GM21619 (cell line): ENCODE measurements at regions not wholly inside any gene's neighbourhood (a gene's known extent, or its start where the extent isn't known, plus 50 kb on each side); places are given as distances from the start of the nearest gene placed in this dataset.
A peak's percentile ranks its signal among the peaks of the same experiment; 100 is the strongest.

Source experiments
- ATAC-seq: cut with Tn5 transposase; IDR thresholded peaks from one replicate; pipeline ENCODE4 v1.9.1; 2021; ENCODE audit not compliant: unreplicated experiment

DNA sequence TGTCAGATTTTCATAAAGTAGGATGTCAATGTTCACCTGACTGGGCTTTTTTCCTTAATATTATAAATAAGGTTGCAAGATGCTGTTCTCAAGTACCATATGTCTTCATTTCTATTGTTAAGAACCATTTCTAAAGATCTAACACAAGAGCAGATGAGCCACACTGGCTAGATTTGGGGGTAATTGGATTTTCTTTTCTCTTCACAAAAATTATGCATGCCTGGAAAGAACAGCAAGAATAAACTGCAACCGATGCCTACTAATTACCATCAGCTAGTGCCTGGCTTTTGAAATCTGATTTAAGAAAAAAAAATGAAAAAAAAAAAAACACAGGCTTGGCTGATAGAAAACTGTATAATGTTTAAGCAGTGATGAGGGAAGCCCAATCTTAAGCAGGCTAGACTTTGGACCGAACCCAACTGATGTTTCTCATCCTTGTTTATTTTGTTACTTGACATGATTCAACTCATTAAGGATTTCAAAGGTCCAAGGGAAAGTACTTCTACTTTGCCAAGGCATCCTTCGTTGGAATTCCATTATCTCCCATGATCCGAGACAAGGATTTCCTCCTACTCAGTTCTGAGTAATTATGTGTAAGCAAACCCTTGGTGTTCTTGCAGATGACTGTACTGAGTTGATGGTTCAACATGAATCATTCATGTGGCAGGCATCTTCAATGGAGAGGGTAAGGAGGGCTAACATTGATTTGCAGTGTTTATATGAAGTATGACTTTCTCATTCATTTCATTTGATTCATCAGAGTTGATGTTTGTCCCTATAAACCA, 300.5 kb downstream of the SPRY2 start:
- ATAC-seq = no peak

DNA sequence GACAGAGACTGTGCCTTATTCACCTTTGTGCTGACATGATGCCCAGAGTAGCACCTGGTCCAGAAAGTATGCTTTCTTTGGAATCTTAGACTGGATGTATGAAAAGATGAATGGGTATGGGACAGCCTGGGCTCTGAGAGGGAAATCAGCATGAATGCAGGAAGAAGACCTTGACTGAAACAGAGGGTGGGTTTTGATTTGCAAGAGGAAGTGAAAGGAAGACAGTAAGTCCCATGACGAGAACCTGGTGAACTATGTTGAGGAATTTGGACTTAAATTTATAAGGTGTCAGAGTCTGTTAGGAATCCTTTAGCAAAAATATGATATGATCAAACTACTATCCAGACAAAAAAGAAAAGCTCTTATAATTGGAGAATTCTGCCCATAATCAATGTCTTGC, 301.9 kb downstream of the SPRY2 start:
- ATAC-seq = peak; percentile 54

DNA sequence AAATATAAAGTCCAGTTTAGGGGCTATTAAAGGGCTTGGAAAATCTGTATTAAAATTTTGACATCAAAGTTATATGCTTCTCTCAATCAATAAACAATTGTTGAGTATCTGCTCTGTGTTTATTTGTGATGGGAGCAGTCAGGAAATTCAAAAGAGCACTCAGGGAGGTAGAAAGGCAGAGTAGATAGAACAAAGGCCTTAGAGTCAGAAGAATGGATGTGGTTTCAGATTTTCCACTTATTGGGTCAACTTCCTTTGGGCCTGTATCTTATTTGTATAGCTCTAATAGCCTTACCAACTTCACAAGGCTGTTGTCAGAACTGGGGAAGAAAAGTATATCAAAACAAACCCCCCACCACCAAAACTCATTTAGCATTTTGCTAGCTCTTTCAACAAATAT, 302.6 kb downstream of the SPRY2 start:
- no peak for ATAC-seq

DNA sequence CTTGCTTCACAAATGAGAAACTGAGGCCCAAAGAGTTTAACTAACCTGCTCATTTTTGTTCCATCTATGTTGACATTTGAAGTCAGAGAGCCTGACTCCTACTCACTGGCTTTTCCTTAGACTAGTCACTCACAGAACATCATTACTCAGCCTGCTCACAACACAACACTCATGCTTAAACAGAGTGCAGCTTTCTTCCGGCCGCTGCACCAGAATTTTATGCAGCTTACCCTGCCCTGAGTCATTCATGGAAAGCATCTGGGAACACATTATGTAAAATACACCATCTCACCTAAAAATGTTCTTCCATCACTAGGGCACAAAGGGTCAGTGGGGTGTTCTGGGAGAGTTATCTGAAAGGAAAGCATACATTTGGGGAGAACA, 303.4 kb downstream of the SPRY2 start:
- ATAC-seq = peak; percentile 56

DNA sequence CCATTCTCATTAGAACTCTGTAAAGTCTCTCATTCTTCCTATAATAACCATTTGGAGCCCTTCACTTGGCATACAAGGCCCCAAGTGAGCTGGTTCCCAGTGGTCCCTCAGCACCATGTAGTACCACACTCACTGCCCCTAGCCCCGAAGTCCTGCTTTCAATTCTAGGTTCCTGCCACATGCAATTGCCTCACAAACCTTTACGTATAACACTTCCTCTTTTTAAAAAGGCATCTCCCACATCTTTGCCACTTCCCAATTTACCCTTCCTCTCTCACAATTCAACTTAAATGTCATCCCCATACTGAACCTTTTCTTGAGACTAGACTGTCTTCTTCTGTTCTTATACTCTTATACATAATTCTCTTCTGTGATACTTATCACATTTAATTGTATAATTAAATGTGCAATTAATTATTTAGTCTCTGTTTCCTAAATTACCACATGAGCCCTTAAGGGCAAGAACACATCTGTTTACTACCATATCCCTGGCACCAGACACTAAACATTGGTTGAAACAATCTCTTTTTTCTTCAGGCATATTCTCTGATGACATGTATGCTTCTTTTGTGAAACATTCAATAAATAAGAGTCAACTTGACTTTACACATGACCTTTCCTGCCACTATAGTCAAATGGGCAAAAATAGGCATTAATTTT, 304.0 kb downstream of the SPRY2 start:
- peak; percentile 56 for ATAC-seq

DNA sequence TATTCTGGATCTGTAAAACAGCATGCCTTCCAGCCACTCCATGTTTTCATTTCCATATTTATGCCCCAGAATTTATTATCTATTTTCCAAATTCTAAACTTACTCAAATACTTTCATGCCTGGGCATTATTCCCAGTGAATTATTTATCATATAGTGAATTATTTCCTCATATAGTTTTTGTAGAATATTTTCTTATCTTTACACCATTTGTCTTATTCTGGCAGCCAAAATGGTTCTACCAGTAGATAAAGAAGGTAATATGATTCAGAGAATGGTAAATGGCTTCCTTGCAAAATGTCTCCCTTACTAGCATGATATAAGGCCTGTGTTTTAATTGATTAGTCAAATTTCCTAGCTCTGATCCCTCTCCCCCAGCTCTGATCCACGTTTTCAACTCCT, 305.8 kb downstream of the SPRY2 start:
- ATAC-seq = no peak

DNA sequence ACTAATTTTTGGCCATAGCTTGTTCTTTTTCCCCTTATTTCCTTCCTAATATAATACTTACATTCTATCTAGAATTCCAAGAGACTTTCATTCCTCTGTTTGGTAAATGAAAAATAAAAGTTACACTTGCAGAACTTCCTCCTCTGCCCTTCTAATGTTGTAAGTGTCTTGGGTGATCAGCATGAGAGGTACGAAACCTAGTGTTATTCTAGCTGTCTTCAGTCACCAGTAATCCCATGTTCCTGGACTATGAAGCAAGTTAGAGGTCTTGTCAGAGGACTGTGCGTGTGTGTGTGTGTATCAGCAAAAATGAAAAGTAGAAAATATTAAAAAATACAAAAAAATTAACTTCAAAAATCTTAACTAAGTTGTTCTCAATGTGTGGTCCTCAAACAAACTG, 307.0 kb downstream of the SPRY2 start:
- no peak for ATAC-seq

DNA sequence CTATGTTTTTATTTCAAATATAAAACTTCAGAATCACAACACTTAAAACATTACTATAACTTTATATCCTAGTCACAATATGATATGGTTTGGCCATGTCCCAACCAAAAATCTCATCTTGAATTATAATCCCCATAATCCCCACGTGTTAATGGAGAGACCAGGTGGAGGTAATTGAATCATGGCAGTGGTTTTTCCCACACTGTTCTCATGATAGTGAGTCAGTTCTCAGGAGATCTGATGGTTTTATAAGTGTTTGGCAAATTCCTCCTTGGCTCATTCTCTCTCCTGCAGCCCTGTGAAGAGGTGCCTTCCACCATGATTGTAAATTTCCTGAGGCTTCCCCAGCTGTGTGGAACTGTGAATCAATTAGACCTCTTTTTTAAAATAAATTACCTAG, 307.6 kb downstream of the SPRY2 start:
- ATAC-seq = no peak

DNA sequence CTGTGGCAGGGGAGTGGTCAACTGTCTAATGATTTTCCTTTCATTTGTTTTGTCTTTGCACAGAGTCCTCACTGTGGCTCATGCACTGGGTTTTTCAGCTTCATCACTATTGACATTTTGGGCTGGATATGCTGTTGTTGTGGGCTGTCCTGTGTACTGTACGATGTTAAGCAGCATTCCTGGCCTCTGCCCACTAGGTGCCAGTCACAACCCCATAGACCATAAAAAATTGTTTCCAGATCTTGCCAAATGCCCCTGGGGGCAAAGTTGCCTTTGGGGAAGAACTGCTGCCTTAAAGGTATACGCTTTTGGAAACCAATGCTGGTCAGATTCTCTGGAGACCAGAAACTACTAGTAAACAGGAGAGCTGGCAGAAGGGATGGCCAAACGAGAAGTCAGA, 310.4 kb downstream of the SPRY2 start:
- peak; percentile 55 for ATAC-seq

DNA sequence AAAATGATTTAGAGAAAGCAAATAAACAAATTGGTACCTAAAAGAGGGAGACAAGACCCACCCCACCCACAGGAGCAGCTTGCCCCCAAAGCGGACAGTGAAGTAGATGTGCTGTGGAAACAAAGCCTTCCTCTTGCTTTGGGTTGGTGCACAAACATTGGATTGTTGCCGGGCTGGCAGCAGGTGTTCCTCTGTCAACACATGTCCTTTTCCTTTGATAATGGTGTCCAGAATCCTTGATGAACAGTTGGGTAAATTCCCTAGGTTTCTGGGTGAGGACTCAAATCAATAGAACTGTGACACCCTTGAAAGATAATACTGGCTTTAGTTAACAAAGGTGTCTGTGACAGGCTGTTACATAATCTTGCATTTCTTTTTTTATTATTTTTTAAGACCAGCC, 311.8 kb downstream of the SPRY2 start:
- no peak for ATAC-seq

DNA sequence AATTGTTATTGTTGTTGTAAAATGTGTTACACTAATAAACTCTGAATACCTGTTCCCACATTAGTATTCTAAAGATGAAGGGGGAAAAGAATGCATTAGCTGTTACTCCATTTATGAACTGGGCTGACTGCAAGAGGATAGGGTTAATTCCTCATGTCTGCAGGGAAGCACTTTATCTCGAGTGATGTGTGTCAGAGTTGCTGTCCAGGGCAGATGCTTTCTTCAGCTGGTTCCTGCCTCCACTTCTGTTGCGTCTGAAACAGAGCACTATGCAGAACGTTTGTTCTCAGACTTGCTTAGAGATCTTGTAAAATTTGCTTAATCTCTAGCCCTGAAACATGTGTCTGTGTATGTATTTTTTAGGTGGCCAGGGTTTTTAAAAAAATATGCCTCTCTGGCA, 318.8 kb downstream of the SPRY2 start:
- no peak for ATAC-seq

DNA sequence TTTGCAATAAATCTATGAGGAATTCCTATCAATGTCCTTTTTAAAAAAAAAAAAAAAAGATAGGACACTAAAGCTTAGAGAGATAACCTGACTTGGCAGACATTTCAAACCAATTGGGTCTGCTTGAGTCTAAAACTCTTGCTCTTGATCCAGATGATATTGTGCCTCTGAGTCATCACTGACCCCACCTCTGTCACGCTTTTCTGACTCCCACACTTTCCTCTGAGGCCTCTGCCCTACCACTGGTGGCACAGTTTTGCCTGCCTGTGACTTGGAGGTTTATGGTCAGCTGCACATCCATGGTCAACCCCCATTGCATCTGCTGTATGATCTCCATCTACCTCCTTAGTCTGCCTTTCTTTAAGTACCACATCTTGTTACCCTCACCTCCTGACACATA, 328.7 kb downstream of the SPRY2 start:
- no peak for ATAC-seq

DNA sequence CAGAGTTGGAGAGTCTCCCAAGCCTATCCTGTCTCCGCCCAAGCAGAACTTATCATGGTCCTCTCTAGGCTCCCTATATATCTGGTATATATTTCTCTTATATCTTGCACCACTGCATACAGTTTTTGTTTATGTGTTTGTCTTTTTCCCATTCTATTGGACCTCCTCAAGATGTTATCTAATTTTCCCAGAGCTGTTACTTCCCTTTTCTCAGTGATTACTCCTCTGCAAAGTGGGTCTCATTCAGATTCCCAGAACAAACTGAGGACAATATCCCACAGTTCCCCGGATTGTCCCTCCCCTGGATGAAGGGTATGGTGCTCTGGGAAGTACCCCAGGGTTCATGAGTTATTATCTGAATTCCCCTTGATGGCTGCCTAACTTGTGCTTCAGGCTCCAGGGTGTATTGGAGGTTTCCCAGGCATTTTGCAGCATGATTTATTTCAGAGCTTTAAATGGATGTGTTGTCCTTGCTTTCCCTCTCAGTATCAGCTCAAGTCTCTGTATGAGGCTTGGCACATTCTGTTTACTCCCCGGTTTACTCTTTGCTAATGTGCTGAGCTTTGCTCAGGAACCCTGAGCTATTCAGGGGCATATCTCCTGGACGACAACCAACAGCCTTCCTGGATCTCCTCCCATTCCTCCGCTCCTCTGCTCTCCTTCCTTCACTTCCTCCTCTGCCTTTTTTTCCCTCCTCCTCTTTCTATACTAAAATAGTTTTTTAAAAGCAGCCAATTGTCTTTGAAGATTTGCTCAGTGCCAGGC, 329.3 kb downstream of the SPRY2 start:
- no peak for ATAC-seq

DNA sequence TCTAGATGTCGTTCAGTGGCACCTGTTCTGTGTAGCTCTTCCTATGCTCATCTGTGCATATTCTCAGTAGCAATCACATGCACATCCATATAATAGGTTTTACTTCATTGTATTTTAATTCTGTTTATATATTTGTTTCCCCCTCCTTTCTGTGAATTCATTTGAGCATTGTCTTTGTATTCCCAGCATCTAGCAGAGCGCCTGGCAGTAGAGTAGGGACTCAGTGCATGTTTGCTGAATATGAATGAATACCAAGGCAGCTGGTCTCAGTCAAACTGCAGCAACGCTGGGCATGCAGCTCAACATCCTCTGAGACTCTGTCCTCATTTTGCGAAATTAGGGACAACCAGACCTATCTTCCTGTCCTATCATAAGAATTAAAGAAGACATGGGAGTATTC, 330.1 kb downstream of the SPRY2 start:
- no peak for ATAC-seq

DNA sequence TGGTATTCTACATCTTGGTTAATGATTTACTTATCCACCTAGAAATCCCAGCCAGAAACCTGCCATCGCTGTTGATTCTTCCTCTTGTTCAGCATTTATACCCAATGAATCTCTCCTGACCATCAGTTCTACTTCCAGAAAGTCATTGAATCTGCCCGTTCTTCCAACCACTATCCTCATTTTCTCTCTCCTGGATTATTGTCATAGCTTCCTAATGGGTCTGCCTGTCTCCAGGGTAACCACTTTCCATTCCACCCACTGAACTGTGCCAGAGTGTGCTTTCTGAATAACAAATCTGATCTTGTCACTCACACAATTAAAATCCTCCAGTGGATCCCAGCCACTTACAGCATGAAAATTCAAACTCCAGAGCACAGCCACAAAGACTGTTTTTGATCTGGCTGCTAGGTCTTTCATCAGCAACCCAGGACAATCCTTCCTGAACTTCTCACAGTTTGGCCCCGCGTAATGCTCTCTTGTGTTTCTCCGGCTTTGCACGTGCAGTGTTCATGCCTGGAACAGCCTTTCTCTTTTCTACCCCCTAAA, 330.6 kb downstream of the SPRY2 start:
- no peak for ATAC-seq

DNA sequence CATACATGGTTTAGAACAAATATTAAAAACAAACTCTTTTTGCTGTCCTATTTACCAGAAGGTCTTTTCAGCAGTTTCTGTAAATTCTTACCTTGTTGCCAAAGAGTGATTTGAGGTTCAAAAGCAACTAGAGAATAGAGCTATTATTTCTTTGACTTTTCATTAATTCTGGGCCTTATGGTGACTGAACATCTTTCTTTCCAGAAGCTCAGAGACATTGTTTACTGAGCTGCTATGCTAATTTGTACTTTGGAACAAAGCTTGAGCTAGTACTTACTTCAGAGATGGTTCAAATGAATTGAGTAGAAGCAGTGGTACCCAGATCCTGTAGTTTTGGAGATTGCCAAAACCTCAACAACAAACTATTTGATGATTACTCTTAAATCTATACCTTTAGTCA, 331.2 kb downstream of the SPRY2 start:
- ATAC-seq = no peak

DNA sequence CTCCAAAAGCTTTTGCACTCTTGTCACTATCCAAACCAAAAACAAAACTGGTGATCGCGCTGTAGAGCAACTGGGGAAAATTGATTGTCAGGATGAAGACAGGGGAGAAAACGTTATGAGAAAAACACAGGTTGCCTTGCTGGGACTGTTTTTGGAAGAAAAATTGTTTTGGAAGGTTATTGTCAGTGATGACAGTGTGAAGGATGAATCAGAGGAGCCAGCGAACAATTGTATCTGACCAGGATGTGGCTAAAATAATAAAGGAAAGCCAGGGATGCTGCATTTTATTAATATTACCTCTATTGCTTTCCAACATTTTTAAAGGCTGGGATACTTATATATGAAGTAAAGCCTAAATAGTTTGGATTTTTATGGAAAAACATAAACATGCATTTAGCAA, 334.0 kb downstream of the SPRY2 start:
- no peak for ATAC-seq

DNA sequence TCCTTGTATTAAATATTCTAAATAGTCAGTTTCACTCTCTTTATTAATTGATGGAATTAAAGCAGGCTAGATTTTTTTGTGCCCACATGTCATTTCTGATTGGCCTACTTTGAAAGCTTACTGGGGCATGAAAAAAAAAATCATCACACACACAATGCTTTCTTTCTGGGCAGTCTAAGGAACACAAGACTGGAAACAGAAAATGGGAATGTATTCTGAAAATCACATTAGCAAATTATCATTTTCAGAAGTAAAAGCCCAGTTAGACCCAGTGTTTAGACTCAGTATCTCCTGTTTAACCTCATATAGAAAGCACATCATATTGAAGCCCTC, 339.4 kb downstream of the SPRY2 start:
- no peak for ATAC-seq

DNA sequence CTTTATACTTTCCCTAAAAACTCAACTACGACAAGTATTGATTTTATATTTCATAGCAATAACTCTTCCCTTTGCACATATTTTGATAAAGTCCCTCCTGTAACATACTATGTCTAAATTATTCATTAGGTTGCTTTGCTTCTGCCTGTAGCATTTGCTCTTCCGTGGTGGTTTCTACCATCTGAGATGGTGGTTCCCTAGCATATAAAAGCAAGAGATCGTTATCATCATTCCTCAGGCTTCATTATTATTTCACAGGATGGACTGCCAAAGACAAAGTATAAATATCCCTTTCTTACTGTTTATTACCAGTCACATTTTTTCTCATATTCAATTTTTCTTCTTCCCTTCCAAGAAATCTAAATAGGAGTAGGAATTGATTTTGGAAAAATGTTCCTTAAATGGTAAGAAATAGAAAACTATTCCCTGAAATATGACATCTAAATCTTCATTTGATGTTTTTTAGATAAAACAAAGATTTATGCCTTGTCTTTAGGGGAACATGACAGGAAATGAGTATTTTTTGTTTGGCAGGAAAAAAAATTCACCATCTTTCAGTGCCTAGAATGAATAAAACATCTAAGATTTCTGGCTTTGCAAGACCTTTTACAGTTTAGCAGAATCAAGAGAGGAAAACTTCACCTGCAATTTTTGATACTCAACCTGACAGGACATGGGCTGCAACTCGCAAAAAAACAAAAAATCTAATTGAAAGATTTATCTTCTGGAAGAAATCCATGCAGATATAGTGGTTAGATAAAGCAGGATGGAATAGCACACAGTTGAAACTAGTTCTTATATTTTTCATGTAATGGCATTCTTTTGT, 340.0 kb downstream of the SPRY2 start:
- ATAC-seq = no peak

DNA sequence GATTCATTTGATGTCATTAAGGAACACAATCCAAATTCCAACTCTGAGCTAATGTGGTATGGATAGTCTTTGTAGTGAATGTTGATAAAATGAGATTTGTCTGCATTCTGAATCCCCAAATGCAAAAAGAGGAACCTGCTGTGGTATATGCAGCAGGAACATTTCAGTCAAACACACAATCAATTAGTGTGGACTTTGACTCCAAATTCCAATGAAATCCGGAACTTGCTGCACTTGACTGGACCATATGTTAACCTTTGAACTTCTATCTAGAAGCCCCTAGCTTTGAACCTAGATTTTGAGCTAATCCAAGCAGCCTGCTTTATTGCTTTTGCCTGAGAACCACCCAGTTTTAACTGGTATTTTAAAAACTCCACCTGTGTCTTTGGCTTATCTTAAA, 341.3 kb downstream of the SPRY2 start:
- no peak for ATAC-seq

DNA sequence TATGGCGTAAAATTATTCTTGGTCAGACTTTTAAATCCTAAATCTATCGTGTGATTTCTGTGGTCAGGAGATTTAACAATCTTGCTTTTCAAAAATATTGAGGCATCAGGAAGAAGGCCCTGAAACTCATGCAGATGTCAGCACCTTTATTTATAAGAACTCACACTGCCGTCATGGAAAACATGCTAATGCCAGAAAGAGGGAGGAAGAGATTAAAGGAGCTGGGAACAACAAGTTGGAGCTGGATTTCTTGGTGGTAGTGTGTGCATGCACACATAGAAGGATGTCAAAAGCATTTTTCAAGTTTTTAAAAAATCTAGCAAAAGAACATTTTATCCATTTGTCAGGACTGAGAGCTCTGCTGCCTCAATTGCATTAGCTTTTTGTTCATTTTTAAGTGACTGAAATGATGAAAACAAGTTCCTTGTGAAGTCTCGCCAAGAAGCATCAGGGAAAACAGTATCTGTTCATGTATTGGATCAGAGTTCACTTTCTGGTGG, 342.5 kb downstream of the SPRY2 start:
- no peak for ATAC-seq
